ENCODE measurements at regions not wholly inside any gene's neighbourhood (a gene's known extent, or its start where the extent isn't known, plus 50 kb on each side); places are given as distances from the start of the nearest gene placed in this dataset.

DNA sequence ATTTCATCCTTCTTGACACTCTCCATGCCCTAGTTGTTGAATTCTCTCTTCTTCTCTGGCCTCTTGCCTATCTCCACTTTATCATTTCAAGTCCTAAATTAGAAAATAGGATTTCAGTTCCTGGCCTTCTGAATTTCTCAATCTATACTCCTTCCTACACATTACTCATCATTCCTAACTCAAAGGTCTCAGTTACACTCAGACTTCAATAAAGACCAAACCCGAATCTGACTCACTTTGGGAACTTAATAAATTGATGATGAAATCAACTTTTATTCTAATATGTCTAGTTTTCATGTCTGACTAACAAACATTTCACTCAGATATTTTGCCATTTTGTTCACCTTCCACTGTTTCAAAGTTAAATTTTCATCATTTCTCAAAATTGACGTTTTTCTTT lies 113.6 kb upstream of the TSLP start:
- H3K9me3 ChIP-seq (ENCODE audit: insufficient read depth, low read length): no peaks in the 10 kb centered on the region
- H2AFZ ChIP-seq (ENCODE audit: low read depth, low read length): no peak overlapping the region
- H3K4me2 ChIP-seq (ENCODE audit: low read length): no peak overlapping the region
- H3K4me3 ChIP-seq (ENCODE audit: low read length): no peak overlapping the region
- no peaks in the 10 kb centered on the region for H3K27me3 ChIP-seq (ENCODE audit: low read depth, low read length)
- H3K4me1 ChIP-seq (ENCODE audit: low read length): no peaks in the 10 kb centered on the region
- no peak overlapping the region for H3K27ac ChIP-seq (ENCODE audit: low read length)
- no peaks in the 10 kb centered on the region for H4K20me1 ChIP-seq (ENCODE audit: insufficient read depth, low read length)
- no peaks in the 10 kb centered on the region for H3K79me2 ChIP-seq (ENCODE audit: low read length)
- H3K36me3 ChIP-seq (replicated peaks; ENCODE audit: low read depth, low read length): no peaks in the 10 kb centered on the region
- H3K9ac ChIP-seq (ENCODE audit: low read length): no peak overlapping the region
- TF ChIP-seq EZH2phosphoT487 (IDR thresholded peaks at IDR 0.05; ENCODE audit: low read depth): no peak
- TF ChIP-seq, protein P1, sequence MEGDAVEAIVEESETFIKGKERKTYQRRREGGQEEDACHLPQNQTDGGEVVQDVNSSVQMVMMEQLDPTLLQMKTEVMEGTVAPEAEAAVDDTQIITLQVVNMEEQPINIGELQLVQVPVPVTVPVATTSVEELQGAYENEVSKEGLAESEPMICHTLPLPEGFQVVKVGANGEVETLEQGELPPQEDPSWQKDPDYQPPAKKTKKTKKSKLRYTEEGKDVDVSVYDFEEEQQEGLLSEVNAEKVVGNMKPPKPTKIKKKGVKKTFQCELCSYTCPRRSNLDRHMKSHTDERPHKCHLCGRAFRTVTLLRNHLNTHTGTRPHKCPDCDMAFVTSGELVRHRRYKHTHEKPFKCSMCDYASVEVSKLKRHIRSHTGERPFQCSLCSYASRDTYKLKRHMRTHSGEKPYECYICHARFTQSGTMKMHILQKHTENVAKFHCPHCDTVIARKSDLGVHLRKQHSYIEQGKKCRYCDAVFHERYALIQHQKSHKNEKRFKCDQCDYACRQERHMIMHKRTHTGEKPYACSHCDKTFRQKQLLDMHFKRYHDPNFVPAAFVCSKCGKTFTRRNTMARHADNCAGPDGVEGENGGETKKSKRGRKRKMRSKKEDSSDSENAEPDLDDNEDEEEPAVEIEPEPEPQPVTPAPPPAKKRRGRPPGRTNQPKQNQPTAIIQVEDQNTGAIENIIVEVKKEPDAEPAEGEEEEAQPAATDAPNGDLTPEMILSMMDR (IDR thresholded peaks at IDR 0.05; ENCODE audit: low read depth, low read length): no peak

DNA sequence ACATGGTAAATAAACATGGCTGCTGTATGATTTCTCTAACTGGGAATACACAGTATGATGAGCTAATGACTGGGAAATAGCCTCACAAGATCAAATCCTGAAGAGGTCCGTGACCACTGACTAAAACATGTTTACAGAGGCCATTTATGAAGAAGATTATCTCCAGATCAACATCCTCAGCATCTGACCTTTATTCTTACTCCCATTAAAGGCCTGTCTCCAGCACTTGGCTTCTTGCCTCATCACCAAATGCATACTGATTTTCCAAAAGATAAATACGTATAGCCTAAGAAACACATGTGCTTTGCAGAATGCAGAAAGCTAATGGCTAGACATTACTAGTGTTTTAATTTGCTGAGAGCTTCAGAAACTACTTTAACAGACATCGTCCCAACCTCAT lies 108.0 kb upstream of the TSLP start:
- H3K27me3 ChIP-seq (ENCODE audit: low read depth, low read length): no peaks in the 10 kb centered on the region
- H2AFZ ChIP-seq (ENCODE audit: low read depth, low read length): no peak overlapping the region
- H3K4me1 ChIP-seq (ENCODE audit: low read length): no peaks in the 10 kb centered on the region
- no peaks in the 10 kb centered on the region for H3K9me3 ChIP-seq (ENCODE audit: insufficient read depth, low read length)
- H3K4me3 ChIP-seq (ENCODE audit: low read length): no peak overlapping the region
- no peak overlapping the region for H3K9ac ChIP-seq (ENCODE audit: low read length)
- H3K27ac ChIP-seq (ENCODE audit: low read length): no peak overlapping the region
- no peaks in the 10 kb centered on the region for H3K36me3 ChIP-seq (replicated peaks; ENCODE audit: low read depth, low read length)
- no peak overlapping the region for H3K4me2 ChIP-seq (ENCODE audit: low read length)
- no peaks in the 10 kb centered on the region for H3K79me2 ChIP-seq (ENCODE audit: low read length)
- no peaks in the 10 kb centered on the region for H4K20me1 ChIP-seq (ENCODE audit: insufficient read depth, low read length)
- no peak for TF ChIP-seq EZH2phosphoT487 (IDR thresholded peaks at IDR 0.05; ENCODE audit: low read depth)

DNA sequence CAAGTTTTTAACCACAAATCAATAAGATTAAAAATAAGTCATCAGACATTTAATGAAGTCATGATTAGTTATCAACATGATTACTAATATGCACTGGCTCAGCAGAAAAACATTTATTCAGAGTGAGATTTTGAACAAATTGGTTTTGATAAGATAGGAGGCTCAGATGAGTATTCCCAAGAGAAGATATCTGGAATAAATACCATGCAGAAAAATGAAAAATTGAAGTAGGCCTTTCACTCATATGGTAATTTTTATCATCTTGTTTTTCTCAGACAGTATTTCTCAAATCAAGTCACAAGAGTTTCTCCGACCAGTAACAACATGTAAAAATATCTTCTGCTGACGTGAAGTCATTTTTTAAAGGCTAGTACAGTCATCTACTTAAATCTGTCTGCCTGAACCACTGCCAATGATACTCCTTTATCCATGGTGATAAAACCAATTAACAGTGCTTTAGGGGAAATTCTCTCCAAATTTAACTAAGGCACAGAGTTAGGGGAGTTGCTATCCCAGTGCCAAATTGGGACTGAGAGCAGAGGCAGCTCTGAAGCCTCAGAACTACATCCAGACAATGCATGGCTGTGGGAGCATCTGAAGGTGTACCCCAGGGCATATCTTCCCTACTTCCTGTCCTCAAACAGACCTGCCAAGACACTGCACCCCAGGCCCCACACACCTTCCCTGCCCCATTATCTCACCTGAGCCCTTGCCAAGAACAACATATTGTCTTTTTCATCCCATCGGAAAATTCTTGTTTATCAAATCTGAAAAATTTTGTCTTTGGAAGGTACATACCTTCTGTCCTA lies 105.5 kb upstream of the TSLP start:
- Histone ChIP-seq H3K9ac (ENCODE audit: low read length) (no peak overlapping the region), H3K27ac (ENCODE audit: low read length) (no peak overlapping the region), H3K4me1 (ENCODE audit: low read length) (no peaks in the 10 kb centered on the region), H3K9me3 (ENCODE audit: insufficient read depth, low read length) (no peaks in the 10 kb centered on the region), H3K4me3 (ENCODE audit: low read length) (no peak overlapping the region), H3K36me3 (replicated peaks; ENCODE audit: low read depth, low read length) (no peaks in the 10 kb centered on the region), H3K79me2 (ENCODE audit: low read length) (no peaks in the 10 kb centered on the region), H3K27me3 (ENCODE audit: low read depth, low read length) (no peaks in the 10 kb centered on the region), H2AFZ (ENCODE audit: low read depth, low read length) (no peak overlapping the region), H4K20me1 (ENCODE audit: insufficient read depth, low read length) (no peaks in the 10 kb centered on the region), H3K4me2 (ENCODE audit: low read length) (no peak overlapping the region)
- TF ChIP-seq, protein P1 (IDR thresholded peaks at IDR 0.05; ENCODE audit: low read depth, low read length): no peak
- TF ChIP-seq EZH2phosphoT487 (IDR thresholded peaks at IDR 0.05; ENCODE audit: low read depth): no peak

DNA sequence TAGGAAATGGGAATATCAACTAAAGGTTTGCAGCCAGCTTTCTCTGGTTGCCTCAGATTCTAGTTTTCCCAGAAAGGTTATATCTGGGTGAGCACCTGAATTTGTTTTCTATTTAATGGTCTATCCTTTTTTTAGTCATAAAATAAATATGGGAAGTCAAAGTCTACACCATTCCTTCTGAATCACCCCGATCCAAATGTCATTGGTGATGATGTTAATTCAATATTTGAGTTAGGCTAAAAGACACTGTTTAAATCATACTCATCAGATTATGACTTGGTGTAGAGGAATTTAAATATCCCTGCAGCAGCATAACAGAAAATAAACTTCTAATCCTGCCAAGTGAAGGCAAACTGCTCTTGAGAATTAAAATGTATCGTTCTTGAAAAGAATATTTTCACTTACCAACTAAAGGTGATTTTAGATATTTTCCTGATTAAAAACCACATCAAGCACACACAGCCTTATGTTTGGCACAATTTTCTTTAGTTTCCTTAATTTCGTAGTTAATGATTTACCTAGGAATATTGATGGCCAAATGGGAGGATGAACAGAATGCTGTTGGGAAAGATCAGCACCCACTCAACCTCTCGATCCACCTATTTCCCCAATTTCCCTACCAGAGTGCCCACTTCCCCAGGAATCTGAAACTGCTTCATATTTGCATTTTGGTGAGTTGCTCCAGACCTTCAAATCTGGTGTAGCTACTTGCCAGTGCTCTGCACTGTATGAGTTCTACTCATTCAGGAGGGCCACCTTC lies 103.1 kb upstream of the TSLP start:
- H3K79me2 ChIP-seq (ENCODE audit: low read length): no peaks in the 10 kb centered on the region
- no peaks in the 10 kb centered on the region for H3K4me1 ChIP-seq (ENCODE audit: low read length)
- no peaks in the 10 kb centered on the region for H3K27me3 ChIP-seq (ENCODE audit: low read depth, low read length)
- no peaks in the 10 kb centered on the region for H3K36me3 ChIP-seq (replicated peaks; ENCODE audit: low read depth, low read length)
- no peak overlapping the region for H3K27ac ChIP-seq (ENCODE audit: low read length)
- H3K4me2 ChIP-seq (ENCODE audit: low read length): no peak overlapping the region
- H2AFZ ChIP-seq (ENCODE audit: low read depth, low read length): no peak overlapping the region
- no peak overlapping the region for H3K4me3 ChIP-seq (ENCODE audit: low read length)
- H3K9me3 ChIP-seq (ENCODE audit: insufficient read depth, low read length): no peaks in the 10 kb centered on the region
- no peaks in the 10 kb centered on the region for H4K20me1 ChIP-seq (ENCODE audit: insufficient read depth, low read length)
- H3K9ac ChIP-seq (ENCODE audit: low read length): no peak overlapping the region
- TF ChIP-seq, protein P1 (IDR thresholded peaks at IDR 0.05; ENCODE audit: low read depth, low read length): no peak
- no peak for TF ChIP-seq EZH2phosphoT487 (IDR thresholded peaks at IDR 0.05; ENCODE audit: low read depth)
